GM18505 (cell line): ENCODE measurements at regions not wholly inside any gene's neighbourhood (a gene's known extent, or its start where the extent isn't known, plus 50 kb on each side); places are given as distances from the start of the nearest gene placed in this dataset.
"Not testable (repeated sequence)": the region's sequence is repeated elsewhere in the genome, so short reads cannot be mapped to it uniquely, and the experiment has no call there.

Experiments
- ATAC-seq: cut with Tn5 transposase; IDR thresholded peaks from one replicate; pipeline ENCODE4 v1.9.1; 2021; ENCODE audit not compliant: unreplicated experiment
- POLR2A ChIP-seq: IDR thresholded peaks from 4 replicates; pipeline ENCODE4 v1.6.1; 2011; ENCODE audit warnings: borderline replicate concordance; ENCODE audit not compliant: insufficient read depth, insufficient read length; ENCODE audit errors: extremely low read depth

DNA sequence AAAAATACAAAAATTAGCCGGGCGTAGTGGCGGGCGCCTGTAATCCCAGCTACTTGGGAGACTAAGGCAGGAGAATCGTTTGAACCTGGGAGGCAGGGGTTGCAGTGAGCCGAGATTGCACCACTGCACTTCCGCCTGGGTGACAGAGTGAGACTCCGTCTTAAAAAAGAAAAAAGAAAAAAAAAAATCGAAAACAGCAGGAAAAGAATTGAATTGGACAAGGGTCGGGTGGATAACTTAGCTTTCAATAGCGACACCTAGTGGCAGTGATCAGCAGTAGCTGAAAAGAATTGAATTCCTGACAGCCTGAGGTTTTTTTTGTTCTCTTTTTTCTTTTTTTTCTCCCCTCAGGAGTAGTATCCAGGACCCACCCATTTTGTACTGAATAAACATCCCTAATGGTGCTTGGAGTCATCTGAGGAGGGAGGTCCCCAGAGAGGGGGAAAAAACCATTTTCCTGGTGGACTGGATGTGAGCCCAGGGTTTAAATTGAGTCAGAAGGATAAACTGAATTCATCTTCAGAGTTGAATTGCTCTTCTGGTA, 55.1 kb downstream of the CYCS start:
- ATAC-seq, result no peak
- TF ChIP-seq POLR2A, result no peak

DNA sequence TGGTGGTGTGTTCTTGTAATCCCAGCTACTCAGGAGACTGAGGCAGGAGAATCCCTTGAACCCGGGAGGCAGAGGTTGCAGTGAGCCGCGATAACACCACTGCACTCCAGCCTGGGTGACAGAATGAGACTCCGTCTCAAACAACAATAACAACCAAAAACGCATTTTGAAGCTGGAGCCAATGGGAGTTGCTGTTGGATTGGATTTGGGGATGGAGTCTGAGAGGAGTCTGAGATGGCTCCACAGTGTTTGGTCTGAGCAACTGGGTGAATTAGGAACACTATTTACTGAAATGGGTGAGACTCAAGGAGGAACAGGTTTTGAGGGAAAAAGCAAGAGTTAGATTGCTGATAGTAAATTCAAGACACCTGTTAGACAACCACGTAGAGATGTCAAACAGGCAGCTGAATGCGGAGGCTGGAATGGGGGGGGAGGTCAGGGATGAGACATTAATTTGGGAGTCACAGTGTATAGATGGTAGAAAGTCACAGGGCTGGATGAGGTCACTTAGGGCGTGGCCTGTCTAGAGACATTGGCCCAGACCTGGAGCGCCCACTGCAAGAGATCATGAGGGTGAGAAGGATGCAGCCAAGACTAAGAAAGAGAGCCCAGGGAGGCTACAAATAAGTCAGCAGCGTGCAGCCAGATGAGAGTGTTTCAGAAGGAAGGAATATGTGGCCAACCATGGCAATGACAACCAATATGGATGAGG, 56.4 kb downstream of the CYCS start:
- ATAC-seq, result no peak

DNA sequence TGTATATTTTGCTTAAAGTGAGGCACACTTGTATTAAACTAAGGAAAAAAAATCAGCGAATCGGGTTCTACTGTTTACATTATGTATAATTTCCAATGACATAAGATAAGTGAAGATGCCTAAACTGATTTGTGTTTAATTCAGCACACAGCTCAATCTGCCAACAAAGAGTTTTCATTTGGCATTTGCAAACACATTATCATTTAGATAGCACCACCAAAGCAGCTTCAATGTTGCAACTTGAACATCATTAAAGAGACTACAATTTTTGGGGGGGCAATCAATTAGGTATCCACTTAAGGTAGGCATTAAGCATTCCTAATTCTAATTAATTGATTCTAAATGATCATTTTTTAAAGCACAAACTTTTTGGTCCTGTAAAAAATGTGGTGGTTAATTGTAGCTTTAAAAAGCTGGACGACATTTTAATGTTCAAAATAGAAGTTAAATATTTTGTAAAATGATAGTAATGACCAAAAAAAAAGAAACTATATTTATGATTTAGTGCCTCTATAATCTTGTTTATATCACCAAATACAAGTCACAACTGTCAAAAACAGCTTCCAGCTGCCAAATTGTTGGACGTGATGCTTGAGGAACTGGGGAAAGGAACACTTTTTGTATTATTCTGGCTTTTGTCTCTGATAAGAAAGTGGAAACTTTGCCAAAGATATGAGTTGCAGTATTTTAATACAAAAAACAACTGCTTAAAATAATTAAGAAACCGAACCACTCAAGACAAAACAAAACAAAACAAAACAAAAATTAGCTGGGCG, 57.1 kb downstream of the CYCS start:
- no peak for ATAC-seq
- TF ChIP-seq POLR2A, result no peak

More for the DNA sequence above, 56.4 kb downstream of the CYCS start:
- TF ChIP-seq POLR2A, result no peak

DNA sequence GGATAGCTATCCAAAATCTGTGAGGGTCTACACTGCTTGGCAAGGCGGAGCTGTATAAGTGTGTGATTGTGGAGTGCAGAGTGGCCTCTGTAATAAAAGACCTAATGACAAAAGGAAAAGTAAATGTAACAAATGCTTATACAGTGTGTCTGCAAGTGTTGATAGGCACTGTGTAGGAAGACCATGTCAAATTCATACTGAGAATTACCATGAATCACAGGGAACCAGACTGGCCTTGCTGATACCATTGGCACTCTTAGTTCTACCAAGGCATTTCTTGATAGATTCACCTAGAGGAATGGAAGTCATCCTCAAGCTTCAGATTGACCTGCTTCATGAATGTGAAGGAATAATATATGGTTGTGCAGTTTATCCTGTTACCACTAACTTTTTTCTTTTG, 58.8 kb downstream of the CYCS start:
- ATAC-seq, result no peak
- TF ChIP-seq POLR2A, result no peak

DNA sequence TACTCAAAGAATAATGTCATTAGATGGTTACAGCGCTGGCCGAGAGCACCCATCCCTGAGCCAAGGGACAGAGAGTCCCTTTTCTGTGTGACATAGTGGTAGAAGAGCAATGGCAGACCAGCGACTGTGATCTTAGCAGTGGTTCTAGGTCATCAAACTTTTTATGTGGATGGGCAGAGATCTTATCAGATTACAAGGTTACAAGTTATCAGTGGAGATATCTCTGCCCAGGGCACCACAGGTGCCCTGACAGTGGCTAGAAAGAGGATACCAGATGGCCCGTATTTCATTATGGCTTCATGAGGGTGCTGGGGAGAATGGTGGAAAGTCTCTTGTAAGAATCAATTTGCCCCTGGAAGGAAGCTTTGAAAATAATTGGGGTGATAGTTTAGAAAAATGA, 62.7 kb downstream of the CYCS start:
- no peak for TF ChIP-seq POLR2A
- no peak for ATAC-seq

DNA sequence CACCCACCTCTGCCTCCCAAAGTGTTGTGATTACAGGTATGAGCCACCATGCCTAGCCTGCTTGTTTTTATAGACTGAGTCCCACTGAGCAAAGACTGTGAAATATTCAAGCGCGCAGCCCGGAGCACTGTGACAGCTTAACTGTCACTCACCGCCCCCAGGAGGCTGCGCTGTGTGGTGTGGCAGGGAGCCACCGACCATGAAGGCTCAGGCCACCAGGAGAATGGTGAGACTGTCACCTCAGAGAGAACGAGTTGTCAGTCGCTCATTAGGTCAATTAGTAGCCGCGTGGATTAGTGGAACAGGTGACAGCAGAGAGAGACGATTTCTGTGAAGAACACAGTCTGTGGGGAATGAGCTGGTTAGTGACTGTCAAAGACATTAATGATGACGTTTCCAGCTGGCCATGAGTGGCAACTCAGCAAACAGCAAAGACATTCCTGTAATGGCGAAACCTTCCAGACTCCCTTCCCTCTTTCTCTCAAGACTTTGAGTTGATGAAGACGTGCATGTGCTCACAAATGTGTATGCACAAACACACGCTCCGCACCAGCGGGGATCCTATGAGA, 64.5 kb downstream of the CYCS start:
- no peak for ATAC-seq
- no peak for TF ChIP-seq POLR2A

DNA sequence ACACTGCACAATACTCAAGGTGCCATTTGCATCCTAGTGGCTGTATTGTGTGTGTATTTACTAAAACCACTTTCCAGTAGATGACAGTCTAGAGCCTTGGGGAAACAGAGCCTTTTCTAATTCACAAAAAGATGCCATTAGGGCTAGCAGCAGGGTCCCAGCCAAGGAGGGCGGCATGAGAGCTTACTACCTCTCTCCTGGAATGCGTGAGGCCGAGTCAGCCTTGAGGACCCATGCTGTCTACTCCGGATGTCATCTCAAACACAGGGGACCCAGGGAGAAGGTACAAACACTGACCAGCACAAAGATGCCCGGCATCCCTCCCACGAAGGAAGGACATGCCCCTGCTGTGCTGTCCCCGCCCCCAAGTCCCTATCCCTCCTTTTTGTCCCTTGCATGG, 65.5 kb downstream of the CYCS start:
- no peak for ATAC-seq
- TF ChIP-seq POLR2A, result no peak

DNA sequence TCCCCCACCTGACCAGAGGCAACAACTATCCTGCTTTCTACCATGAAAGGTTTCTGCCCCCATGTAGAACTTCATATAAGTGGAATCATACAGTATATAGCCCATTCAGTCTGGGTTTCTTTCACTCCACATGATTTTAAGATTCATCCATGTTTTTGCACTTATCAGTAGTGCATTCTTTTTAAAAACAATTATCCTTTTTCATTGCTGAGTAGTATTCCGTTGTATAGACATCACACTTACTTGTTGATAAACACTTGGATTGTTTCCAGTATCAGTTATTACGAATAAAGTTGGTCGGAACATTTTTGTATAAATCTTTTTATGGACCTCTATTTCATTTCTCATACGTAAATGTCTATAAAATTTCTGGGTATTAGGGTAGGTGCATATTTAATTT, 68.7 kb downstream of the CYCS start:
- ATAC-seq, result no peak
- TF ChIP-seq POLR2A, result no peak

DNA sequence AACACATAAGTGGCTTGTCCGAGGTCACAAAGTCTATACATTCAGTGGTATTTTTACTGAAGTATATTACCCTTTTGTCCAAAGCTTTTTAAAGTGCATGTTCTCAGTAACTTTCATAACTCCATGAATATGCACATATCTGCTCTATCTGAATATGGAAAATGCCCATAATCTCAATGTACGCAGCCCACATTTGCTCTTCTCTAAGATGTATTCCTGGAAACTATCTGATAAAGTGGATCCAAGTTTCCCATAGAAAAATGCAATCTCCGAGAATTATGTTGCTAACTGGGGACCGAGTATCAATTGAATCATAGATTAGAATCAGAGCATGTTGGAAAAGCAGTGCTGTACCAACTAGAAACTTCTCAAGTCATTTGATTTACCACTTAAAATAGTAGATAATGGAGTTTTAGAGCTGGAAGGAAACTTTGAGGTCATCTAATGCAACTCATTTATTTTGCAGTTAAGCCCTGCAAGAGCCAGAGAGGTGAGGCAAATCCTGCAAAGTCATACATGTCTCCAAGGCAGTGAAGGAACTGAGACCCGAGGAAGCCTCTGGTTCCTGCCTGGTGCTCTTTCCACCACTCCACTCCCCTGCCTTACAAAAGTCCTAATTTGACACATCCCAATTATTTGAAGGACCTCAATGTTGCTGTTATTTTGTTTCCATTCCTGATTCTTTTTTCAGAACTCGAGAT, 69.4 kb downstream of the CYCS start:
- no peak for TF ChIP-seq POLR2A
- ATAC-seq, result no peak

DNA sequence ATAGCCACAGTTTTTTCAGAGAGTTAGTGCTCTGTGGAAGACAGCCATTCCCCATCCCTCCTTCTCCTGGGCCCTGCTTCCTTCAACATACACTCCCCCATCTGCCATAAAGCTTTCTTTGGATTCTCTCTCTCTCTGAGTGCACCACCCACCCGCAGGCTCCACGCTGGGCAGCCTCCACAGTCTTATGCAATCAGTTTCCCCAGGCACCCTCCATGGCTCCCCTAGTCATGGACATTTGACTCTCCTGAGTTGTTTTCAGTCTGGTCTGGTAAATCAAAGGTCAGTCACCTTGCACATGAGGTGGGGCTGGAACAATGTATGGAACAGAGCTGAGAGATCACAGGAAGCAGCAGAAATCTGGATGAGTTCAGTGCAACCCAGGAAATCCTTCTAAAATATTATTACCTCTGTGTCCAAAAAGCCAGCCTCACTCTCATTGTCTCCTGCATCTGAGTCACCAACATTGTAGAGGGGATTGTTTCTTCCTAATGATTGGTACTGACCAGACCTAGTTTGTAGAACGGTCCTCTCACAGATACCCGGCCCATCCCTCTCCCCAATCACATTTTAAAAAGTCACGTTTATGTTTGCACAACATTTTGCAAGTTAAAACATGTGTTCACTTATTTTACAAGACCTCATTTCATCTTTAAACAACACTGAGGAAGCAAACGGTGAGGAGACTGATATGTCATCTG, 70.1 kb downstream of the CYCS start:
- no peak for TF ChIP-seq POLR2A
- no peak for ATAC-seq

DNA sequence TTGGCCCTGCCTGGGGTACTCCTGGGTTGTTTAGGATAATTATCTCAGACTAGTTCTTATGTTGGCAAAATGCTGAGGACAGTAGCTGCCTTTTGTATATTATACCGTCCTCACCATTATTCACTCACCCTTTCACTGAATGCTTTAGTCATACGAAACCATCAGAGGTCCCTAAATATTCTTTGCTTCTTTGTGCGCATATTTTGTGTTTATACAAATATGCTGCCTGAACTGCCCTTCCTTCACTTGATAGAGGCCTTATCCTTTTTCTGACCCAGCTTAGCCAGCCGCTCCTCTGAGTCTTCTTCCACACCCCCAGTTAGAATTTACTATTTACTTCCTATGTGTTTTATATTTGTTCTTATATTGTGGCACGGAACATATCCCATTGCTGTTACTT, 70.2 kb upstream of the OSBPL3 start:
- ATAC-seq, result no peak
- no peak for TF ChIP-seq POLR2A

DNA sequence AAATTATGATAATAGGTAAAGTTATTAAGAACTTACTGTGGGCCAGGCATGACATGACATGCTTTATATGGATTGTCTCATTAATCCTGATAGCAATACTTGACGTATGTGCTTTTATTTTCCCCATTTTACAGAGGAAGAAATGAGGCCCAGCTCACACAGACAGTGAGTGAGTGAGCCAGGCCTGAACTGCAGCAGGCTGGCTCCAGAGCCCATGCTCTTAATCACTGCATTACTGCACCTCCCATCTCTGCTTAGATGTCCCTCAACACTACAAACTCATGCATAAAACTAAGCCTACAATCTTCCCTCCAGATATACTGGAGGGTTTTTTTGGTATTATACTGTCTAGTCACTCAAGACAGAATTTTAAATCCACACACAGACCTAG, 68.5 kb upstream of the OSBPL3 start:
- no peak for ATAC-seq
- TF ChIP-seq POLR2A, result no peak

DNA sequence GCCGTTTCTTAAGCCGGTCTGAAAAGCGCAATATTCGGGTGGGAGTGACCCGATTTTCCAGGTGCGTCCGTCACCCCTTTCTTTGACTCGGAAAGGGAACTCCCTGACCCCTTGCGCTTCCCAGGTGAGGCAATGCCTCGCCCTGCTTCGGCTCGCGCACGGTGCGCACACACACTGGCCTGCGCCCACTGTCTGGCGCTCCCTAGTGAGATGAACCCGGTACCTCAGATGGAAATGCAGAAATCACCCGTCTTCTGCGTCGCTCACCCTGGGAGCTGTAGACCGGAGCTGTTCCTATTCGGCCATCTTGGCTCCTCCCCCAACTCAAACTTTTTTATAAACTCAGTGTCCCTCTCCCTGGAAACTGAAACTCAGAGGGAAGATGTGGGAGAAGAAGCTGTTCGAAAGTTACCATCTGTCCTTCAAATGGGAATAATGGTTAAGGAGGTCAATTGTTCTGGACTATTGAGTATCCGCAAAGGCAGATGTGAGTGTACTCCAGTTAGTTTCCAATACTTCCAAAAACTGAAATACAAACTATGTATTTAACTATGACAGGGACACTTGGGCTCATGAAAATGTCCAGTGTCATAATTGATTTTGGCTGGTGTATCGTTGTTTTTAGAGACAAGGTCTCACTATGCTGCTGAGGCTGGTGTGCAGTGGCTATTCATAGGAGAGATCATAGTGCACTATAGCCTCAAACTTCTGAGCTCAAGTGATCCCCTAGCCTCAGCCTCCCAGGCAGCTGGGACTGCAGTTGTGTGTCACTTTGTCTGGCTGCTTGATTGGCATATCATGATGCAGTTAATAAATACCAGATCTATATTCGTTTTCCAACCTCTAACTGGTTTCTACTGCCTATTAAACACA, 67.8 kb upstream of the OSBPL3 start:
- ATAC-seq, result not testable (repeated sequence)

DNA sequence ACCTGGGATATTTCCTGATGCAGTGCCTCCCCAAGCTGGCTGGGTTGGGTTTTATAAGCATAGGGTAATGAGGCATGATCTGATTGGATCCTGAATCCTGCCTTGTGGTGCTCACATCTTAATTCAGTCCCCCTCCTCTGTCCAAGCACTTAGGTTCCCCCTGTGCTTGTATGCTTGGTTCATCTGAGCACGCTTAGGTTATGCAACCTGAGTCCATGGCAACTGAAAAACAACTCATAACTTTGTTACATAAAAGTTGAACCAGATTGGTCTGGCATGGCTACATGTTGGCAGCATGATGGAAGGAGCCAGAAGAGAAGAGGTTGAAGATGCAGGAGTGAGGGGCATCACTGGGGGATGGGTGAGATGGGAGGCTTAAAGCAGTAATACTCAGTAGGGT, 57.3 kb upstream of the OSBPL3 start:
- no peak for ATAC-seq
- no peak for TF ChIP-seq POLR2A
